ENCODE measurements at regions not wholly inside any gene's neighbourhood (a gene's known extent, or its start where the extent isn't known, plus 50 kb on each side); places are given as distances from the start of the nearest gene placed in this dataset.

GRCh38 chr14:83828406-83828805 is 1701.5 kb upstream of the FLRT2 start:
- H3K4me1 Mint-ChIP-seq = peaks cover 28% of the 10 kb centered on the region
- TF ChIP-seq ZNF462 (CRISPR knock-in tag; IDR thresholded peaks at IDR 0.05) (no peak), CTCF (conservative IDR thresholded peaks at IDR 0.05; ENCODE audit: low read depth in 2 of 2) (no peak), REST (IDR thresholded peaks at IDR 0.05; ENCODE audit: unreplicated experiment) (no peak), NANOG (IDR thresholded peaks at IDR 0.05; ENCODE audit: borderline replicate concordance) (no peak), CREB1 (CRISPR knock-in tag; IDR thresholded peaks at IDR 0.05; ENCODE audit: low read depth) (no peak), ZNF331 (CRISPR knock-in tag; IDR thresholded peaks at IDR 0.05; ENCODE audit: low read depth) (no peak), EZH2phosphoT487 (IDR thresholded peaks at IDR 0.05; ENCODE audit: unreplicated experiment) (no peak), STAT1 (IDR thresholded peaks at IDR 0.05; ENCODE audit: unreplicated experiment) (no peak)

More at GRCh38 chr14:83828406-83828805, 1701.5 kb upstream of the FLRT2 start:
- H3K4me1 ChIP-seq (ENCODE audit: insufficient read depth) = peaks cover 8% of the 10 kb centered on the region
- no peaks in the 10 kb centered on the region for H3K36me3 ChIP-seq (ENCODE audit: insufficient read depth)
- no peak overlapping the region for H2AFZ ChIP-seq
- Mint-ChIP-seq H3K4me3 (no peak overlapping the region), H3K36me3 (ENCODE audit: low read depth) (peaks cover 3% of the 10 kb centered on the region; the same call in 1 of the 3 replicates), H3K27me3 (ENCODE audit: insufficient read depth, low read depth, poor library complexity) (peaks cover 2% of the 10 kb centered on the region), H3K9me3 (no peaks in the 10 kb centered on the region), H3K27ac (no peak overlapping the region)
- ATAC-seq (no peak), DNase-seq (ENCODE audit: low spot score) (no peak)
- H3K4me2 ChIP-seq = no peak overlapping the region
- no peaks in the 10 kb centered on the region for H3K9me2 ChIP-seq (ENCODE audit: insufficient read depth)
- H3K4me3 ChIP-seq = no peak overlapping the region
- no peaks in the 10 kb centered on the region for H4K20me1 ChIP-seq (replicated peaks; ENCODE audit: insufficient read depth)
- H3K27ac ChIP-seq (ENCODE audit: low read depth) = no peak overlapping the region
- no peaks in the 10 kb centered on the region for H3K79me2 ChIP-seq (replicated peaks; ENCODE audit: insufficient read depth)
- H3F3A ChIP-seq (replicated peaks; ENCODE audit: low read depth) = no peaks in the 10 kb centered on the region
- H3K27me3 ChIP-seq (ENCODE audit: insufficient read depth) = no peaks in the 10 kb centered on the region

All from GM23338 (cell line).